HG02642 (cell line): ENCODE measurements at regions not wholly inside any gene's neighbourhood (a gene's known extent, or its start where the extent isn't known, plus 50 kb on each side); places are given as distances from the start of the nearest gene placed in this dataset.
"Not testable (repeated sequence)": the region's sequence is repeated elsewhere in the genome, so short reads cannot be mapped to it uniquely, and the experiment has no call there.

Experiments
- ATAC-seq: cut with Tn5 transposase; IDR thresholded peaks from one replicate; pipeline ENCODE4 v1.9.1; 2021; ENCODE audit warnings: mild to moderate bottlenecking; ENCODE audit not compliant: unreplicated experiment, poor library complexity

GRCh38 chr11:39462506-39462905 lies 1996.9 kb downstream of the LRRC4C start:
- no peak for ATAC-seq

GRCh38 chr11:39461066-39461465 lies 1998.4 kb downstream of the LRRC4C start:
- ATAC-seq = no peak

DNA sequence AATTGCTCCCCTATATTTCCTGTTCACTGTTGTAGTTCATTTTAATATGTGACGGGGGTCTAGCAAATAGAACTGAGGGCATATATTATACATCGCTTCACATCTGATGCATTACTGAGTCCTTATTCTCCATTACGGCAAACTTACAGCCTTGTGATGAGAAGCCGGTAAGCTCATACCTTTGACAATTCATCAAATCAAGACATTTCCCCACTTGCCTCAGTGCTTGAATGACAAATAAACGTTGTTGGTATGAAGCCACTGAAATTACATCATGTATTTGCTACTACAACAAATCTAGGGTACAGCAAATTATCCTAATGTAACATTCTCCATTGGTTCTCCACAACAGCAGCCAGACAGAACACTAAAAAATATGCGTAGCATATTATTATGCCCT lies 1999.8 kb downstream of the LRRC4C start:
- no peak for ATAC-seq

- no peak for ATAC-seq
Measured at GRCh38 chr11:39458481-39458880, 2001.0 kb downstream of the LRRC4C start.

DNA sequence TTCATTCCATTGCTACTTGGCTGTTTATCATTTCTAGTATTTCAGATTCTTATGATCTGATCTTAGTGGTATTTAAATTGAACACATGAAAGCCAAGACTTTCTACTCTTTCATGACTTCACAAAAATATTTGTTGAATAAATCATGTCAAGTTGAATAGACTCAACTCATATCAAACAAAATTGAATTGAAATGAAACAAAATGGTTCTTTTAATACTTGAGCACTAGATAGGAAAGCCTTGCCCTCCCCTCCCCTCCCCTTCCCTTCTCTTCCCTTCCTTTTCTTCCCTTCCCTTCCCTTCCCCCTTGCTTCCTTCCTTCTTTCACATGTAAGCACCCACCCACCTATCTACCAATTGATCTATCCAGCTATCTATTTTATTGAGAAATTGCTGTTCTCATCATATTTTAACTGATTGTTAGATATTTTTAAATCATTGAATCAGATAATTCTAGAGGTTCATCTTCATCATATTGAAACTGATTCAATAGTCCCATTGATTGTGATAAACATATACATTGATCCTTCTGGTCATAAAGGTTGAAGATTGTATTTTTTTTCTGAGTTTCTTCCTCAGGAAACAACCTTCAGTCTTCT lies 2015.9 kb downstream of the LRRC4C start:
- no peak for ATAC-seq

GRCh38 chr11:39442177-39442576 lies 2017.3 kb downstream of the LRRC4C start:
- no peak for ATAC-seq

GRCh38 chr11:39435641-39436040 lies 2023.8 kb downstream of the LRRC4C start:
- no peak for ATAC-seq

GRCh38 chr11:39434466-39434865 lies 2025.0 kb downstream of the LRRC4C start:
- no peak for ATAC-seq

- ATAC-seq = no peak
Measured at GRCh38 chr11:39432929-39433328, 2026.5 kb downstream of the LRRC4C start.

DNA sequence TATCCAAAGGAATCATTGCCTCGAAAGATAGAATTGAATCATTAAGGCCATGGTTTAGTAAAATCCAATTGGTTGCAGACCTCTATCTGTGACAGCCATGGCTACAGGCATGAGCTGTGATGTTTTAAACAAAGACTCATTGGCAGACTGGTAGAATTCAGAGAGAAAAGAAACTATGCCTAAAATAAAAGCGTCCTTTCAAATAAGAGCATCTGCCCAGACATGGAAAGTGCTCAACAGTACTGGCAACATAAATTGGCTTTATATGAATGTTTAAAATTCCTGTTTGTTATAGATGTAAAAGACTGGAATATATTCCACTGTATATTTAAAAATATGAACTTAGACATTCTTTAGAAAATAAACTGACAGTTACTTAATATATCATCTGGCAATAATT lies 2034.2 kb downstream of the LRRC4C start:
- no peak for ATAC-seq

DNA sequence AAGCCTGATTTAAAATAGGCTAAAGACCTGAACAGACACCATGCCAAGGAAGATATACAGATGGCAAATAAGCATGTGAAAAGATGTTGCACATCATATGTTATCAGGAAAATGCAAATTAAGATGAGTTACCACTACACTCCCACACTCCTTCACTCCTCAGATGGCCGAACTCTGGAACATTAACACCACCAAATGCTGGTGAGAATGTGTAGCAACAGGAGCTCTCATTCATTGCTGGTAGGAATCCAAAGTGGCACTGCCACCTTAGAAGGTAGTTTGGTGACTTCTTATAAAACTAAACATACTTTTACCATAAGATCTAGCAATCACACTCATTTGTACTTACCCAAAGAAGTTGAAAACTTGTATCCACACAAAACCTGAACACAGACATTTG lies 2047.3 kb downstream of the LRRC4C start:
- ATAC-seq = no peak

GRCh38 chr11:39385911-39386310 lies 2073.5 kb downstream of the LRRC4C start:
- ATAC-seq = no peak

DNA sequence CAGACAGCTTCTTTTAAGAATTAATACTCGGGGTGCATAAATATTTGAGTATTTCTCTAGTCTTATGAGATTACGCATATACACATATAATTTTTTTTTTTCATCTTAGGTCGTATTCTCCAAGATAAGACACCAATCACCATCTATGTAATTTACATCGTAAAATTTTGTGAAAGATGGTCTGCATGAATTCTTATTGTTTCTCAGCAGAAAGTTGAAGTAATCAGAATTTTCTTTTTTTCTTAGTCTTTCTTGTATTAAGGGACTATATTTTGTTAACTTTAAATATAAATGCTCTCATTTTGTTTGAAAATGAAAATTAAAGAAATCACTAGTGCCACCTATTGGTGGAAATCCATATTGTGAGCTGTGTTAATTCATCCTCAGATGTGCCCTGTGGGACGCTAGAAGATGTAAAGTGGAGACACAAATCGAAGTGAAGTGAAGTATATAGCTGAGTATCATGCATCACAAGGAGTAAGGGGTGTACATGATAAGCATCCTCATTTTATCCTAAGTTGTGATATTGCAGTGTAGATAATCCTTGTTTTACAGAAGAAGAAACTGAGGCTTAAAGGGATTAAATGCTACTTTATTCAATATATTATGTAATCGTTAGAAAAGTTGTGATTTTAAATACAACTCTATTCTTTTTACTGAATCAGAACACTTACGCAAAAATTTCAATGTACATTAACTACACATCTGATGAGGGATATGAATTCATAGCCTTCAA lies 2084.3 kb downstream of the LRRC4C start:
- no peak for ATAC-seq

DNA sequence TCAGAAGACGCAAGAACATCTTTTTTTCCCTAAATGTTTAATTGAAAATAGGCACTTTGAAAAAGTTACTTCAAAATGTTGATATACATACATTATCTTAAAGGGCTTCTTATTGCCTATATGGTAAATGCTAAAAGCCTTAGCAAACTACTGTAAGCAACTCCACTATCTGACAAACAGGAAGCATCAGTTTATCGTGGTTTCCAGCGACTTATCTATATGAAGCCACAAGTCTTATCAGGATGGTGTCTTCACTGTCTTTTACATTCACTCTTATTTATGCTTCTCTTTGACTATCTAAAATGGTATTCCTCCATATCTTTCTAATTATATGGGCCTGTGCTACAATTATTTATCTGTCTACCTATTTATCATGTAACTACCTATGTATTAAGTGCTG lies 2091.9 kb downstream of the LRRC4C start:
- no peak for ATAC-seq

GRCh38 chr11:39365809-39366436 lies 2093.5 kb downstream of the LRRC4C start:
- ATAC-seq = no peak

DNA sequence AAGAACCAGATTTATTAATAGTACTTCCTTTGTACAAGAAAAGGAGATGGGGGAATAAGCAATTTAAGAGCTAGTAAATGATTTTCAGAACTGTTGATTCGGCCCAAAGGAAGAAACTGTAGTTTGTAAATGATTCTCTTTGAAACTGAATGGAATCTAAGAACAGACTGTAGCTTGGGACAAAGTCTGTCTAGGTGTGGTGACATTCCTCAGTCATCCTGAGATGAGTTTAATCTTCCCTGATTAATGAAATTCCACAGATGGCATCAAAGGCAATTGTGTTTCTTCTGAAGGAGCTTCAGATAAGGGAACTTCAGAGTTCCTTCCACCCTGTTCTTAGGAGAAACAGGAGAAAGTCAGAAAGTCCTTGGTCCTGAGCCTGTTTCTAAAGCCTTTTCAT lies 2095.9 kb downstream of the LRRC4C start:
- no peak for ATAC-seq

DNA sequence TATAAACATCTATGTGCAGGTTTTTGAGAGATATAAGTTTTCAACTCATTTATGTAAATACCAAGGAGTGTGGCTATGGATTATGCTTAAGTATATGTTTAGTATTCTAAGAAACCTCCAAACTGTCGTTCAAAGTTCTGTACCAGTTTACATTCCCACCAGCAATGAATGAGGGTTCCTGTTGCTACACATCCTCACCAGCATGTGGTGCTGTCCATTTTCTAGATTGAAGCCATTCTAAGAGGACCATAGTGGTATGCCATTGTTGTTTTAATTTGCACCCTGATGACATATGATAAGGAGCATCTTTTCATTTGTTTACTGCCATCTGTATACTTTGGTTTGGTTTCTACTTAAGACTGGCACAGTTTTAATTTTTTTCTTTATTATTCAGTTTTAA lies 2097.9 kb downstream of the LRRC4C start:
- no peak for ATAC-seq

GRCh38 chr11:39345834-39346442 lies 2113.5 kb downstream of the LRRC4C start:
- no peak for ATAC-seq

GRCh38 chr11:39341461-39341860 lies 2118.0 kb downstream of the LRRC4C start:
- ATAC-seq = no peak

- ATAC-seq = not testable (repeated sequence)
Measured at GRCh38 chr11:39333006-39333405, 2126.4 kb downstream of the LRRC4C start.

DNA sequence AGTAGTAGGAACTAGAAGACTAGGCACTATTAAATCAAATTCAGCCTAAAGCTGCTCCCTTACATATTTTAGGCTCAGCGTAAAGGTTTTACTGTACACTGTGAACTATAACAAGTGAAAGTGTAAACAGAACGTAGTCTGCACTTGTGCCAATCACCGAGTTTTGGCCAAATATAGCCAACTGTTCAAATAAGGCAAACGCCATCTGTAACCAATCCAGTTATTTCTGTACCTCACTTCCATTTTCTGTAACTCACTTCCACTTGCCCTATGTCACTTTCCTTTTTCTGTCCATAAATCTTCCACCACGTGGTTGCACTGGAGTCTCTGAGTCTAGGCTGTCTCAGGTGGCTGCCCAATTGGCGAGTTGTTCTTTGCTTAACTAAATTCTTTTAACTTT lies 2132.2 kb downstream of the LRRC4C start:
- ATAC-seq = no peak
